Mesenteric fat pad (tissue), 1 donor: ENCODE measurements at regions not wholly inside any gene's neighbourhood (a gene's known extent, or its start where the extent isn't known, plus 50 kb on each side); places are given as distances from the start of the nearest gene placed in this dataset.

Source experiments
- DNase-seq: peaks from one replicate; pipeline ENCODE4 v3.0.0-alpha.2; 2020; ENCODE audit warnings: low spot score
- donor health status: DM: yes; HTN: yes; CAD: no.

- DNase-seq, result no peak
These were observed 50.6 kb upstream of the RBFOX3 start for GRCh38 chr17:79661292-79662041.
